ENCODE measurements at regions not wholly inside any gene's neighbourhood (a gene's known extent, or its start where the extent isn't known, plus 50 kb on each side); places are given as distances from the start of the nearest gene placed in this dataset.

DNA sequence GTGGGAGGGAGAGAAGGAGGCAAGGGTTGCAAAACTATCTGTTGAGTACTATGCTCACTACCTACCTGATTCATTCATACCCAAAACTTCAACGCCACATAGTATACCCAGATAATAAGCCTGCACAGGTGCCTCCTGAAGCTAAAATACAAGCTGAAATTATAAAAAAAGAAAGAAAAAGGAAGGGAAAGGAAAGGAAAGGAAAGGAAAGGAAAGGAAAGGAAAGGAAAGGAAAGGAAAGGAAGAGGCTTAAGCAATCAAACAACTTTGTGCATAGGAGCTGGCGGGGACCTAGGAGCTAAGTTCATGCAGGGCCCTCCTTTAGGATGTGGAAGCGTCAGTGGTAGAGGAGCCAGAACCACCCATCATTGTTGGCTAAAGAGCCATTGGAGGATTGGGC lies 108.9 kb upstream of the SYNDIG1 start:
- TF ChIP-seq, protein P1, sequence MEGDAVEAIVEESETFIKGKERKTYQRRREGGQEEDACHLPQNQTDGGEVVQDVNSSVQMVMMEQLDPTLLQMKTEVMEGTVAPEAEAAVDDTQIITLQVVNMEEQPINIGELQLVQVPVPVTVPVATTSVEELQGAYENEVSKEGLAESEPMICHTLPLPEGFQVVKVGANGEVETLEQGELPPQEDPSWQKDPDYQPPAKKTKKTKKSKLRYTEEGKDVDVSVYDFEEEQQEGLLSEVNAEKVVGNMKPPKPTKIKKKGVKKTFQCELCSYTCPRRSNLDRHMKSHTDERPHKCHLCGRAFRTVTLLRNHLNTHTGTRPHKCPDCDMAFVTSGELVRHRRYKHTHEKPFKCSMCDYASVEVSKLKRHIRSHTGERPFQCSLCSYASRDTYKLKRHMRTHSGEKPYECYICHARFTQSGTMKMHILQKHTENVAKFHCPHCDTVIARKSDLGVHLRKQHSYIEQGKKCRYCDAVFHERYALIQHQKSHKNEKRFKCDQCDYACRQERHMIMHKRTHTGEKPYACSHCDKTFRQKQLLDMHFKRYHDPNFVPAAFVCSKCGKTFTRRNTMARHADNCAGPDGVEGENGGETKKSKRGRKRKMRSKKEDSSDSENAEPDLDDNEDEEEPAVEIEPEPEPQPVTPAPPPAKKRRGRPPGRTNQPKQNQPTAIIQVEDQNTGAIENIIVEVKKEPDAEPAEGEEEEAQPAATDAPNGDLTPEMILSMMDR (IDR thresholded peaks at IDR 0.05), result no peak
- TF ChIP-seq POLR2A (IDR thresholded peaks at IDR 0.05), result no peak

Data from gastroesophageal sphincter (tissue), 3 donors.